ENCODE measurements at regions not wholly inside any gene's neighbourhood (a gene's known extent, or its start where the extent isn't known, plus 50 kb on each side); places are given as distances from the start of the nearest gene placed in this dataset.

- Histone ChIP-seq H3K36me3 (ENCODE audit: control insufficient read depth in 2 of 4, insufficient read depth in 4 of 4, low read length in 3 of 4) (no peaks in the 10 kb centered on the region), H2BK5ac (ENCODE audit: low read depth, low read length) (no peak overlapping the region), H3K9me3 (ENCODE audit: insufficient read depth in 2 of 2, low read depth in 1 of 2, low read length in 1 of 2) (no peaks in the 10 kb centered on the region; a peak in 1 of 4 replicates), H3K27ac (ENCODE audit: low read depth, low read length) (no peak overlapping the region), H3K79me2 (ENCODE audit: control insufficient read depth in 1 of 2, insufficient read depth in 2 of 2, low read length in 2 of 2) (no peaks in the 10 kb centered on the region), H2AFZ (ENCODE audit: low read length) (no peak overlapping the region), H4K20me1 (replicated peaks in 1 of 2; ENCODE audit: control insufficient read depth in 1 of 2, insufficient read depth in 2 of 2, low read length in 2 of 2) (no peaks in the 10 kb centered on the region), H2BK120ac (replicated peaks; ENCODE audit: low read depth, low read length) (no peak overlapping the region), H3K4me2 (ENCODE audit: insufficient read depth in 1 of 2, low read depth in 2 of 2, low read length in 2 of 2) (no peak overlapping the region), H3K4me3 (ENCODE audit: extremely low read depth in 1 of 4, insufficient read depth in 2 of 4, low read depth in 3 of 4, low read length in 4 of 4) (no peak overlapping the region), H4K8ac (ENCODE audit: extremely low read depth, insufficient read depth, low read length) (no peak overlapping the region), H3K79me1 (ENCODE audit: low read depth, low read length) (no peaks in the 10 kb centered on the region), H2BK12ac (ENCODE audit: low read depth, low read length) (no peak overlapping the region), H3K14ac (ENCODE audit: insufficient read length) (no peak overlapping the region), H3K23ac (ENCODE audit: insufficient read length) (no peak overlapping the region), H3K4ac (replicated peaks; ENCODE audit: insufficient read length, low read depth, low read length) (no peak overlapping the region), H3K23me2 (ENCODE audit: low read depth, low read length) (no peaks in the 10 kb centered on the region), H3K27me3 (replicated peaks in 1 of 4; ENCODE audit: control insufficient read depth in 3 of 4, extremely low read depth in 1 of 4, insufficient read depth in 3 of 4, low read length in 3 of 4) (no peaks in the 10 kb centered on the region), H3K4me1 (replicated peaks in 1 of 4; ENCODE audit: control insufficient read depth in 3 of 4, insufficient read depth in 4 of 4, low read length in 3 of 4) (no peaks in the 10 kb centered on the region), H2AK5ac (ENCODE audit: low read depth, low read length) (no peak overlapping the region), H3K18ac (ENCODE audit: extremely low read depth, low read length) (no peak overlapping the region), H2BK15ac (ENCODE audit: low read length) (no peak overlapping the region), H3K9ac (replicated peaks in 1 of 4; ENCODE audit: extremely low read depth in 1 of 4, low read depth in 3 of 4, low read length in 3 of 4) (no peak overlapping the region), H4K91ac (replicated peaks; ENCODE audit: insufficient read length, low read length) (no peak overlapping the region), H4K5ac (ENCODE audit: insufficient read length, low read depth, low read length) (no peak overlapping the region), H2BK20ac (ENCODE audit: low read length) (no peak overlapping the region), H3K56ac (replicated peaks; ENCODE audit: insufficient read length, low read depth, low read length) (no peak overlapping the region)
- no peak for DNase-seq (ENCODE audit: low read depth in 1 of 2, low spot score in 2 of 2)
- TF ChIP-seq RBBP5 (IDR thresholded peaks at IDR 0.05; ENCODE audit: borderline replicate concordance, low read depth, low read length), result no peak
- no peak for TF ChIP-seq JUN (IDR thresholded peaks at IDR 0.05; ENCODE audit: low read depth, low read length)
- no peak for TF ChIP-seq CREB1 (IDR thresholded peaks at IDR 0.05)
- TF ChIP-seq POU5F1 (IDR thresholded peaks at IDR 0.05; ENCODE audit: low read depth, low read length), result no peak
- no peak for TF ChIP-seq FOSL1 (IDR thresholded peaks at IDR 0.05; ENCODE audit: insufficient read depth, low read depth, low read length)
- no peak for TF ChIP-seq TCF12 (IDR thresholded peaks at IDR 0.05; ENCODE audit: low read depth, low read length)
- TF ChIP-seq TAF7 (optimal IDR thresholded peaks at IDR 0.05; ENCODE audit: borderline replicate concordance, low read depth, low read length), result no peak
- TF ChIP-seq TBP (IDR thresholded peaks at IDR 0.05; ENCODE audit: low read depth, low read length), result no peak
- TF ChIP-seq SP1 (IDR thresholded peaks at IDR 0.05; ENCODE audit: low read depth, low read length), result no peak
- TF ChIP-seq SIRT6 (IDR thresholded peaks at IDR 0.05; ENCODE audit: low read length), result no peak
- no peak for TF ChIP-seq ATF3 (IDR thresholded peaks at IDR 0.05; ENCODE audit: insufficient read depth, low read depth, low read length)
- CTCF ChIA-PET (ENCODE audit: partially characterized antibody), result interaction anchor here (1.0 to 1.5 kb wide), 4 partner anchors 9 to 90 kb away, joined by 4 to 6 read pairs (median 6); no protein-coding TSS in a partner anchor
- no peak for FAIRE-seq
- POLR2A ChIA-PET (ENCODE audit: partially characterized antibody), result interaction anchor here (1.4 kb wide), 1 partner anchor 10 kb away, joined by 4 read pairs; no protein-coding TSS in a partner anchor
These were observed 77.2 kb downstream of the C7orf25 start for GRCh38 chr7:42834676-42835075.

Data from H1 (cell line).